DND-41 (cell line): ENCODE measurements at regions not wholly inside any gene's neighbourhood (a gene's known extent, or its start where the extent isn't known, plus 50 kb on each side); places are given as distances from the start of the nearest gene placed in this dataset.

Source experiments
- CTCF ChIP-seq: IDR thresholded peaks from 2 replicates; pipeline ENCODE4 v1.5.1; 2012; ENCODE audit warnings: borderline replicate concordance, low read length, moderate library complexity, mild to moderate bottlenecking; ENCODE audit not compliant: poor library complexity, severe bottlenecking; ENCODE audit errors: extremely low read depth
- EZH2 ChIP-seq: IDR thresholded peaks from 3 replicates; pipeline ENCODE4 v1.6.1; 2012; ENCODE audit warnings: borderline replicate concordance, low read depth, mild to moderate bottlenecking, moderate library complexity, low read length, inconsistent platforms; ENCODE audit not compliant: severe bottlenecking

DNA sequence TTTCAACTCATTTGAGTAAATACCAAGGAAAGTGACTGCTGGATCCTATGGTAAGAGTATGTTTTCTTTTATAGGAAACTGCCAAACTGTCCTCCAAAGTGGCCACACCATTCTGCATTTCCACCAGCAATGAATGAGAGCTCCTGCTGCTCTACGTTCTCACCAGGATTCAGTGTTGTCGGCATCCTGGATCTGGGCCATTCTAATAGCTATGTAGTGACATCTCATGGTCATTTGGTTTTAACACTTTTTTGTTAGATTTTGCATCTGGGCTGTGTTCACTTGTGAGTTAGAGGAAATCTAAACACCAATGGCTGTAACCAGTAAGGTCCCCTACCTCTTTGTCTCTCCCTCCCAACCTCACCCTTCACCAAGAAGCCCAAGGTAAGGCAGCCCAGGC lies 115.9 kb downstream of the ATPSCKMT start:
- TF ChIP-seq CTCF, result no peak
- no peak for TF ChIP-seq EZH2
